Heart left ventricle (tissue), 13 donors: ENCODE measurements at regions not wholly inside any gene's neighbourhood (a gene's known extent, or its start where the extent isn't known, plus 50 kb on each side); places are given as distances from the start of the nearest gene placed in this dataset.

ENCODE experiments used
- POLR2A ChIP-seq, 2 donors: fragments of 450-650 bp; IDR thresholded peaks; one replicate each; pipeline ENCODE4 v1.6.1; 2017; ENCODE audit warnings: antibody characterized with exemption in 2 of 2, mild to moderate bottlenecking in 2 of 2, moderate library complexity in 2 of 2
- TF ChIP-seq, protein P1 (sequence below), 12 donors: fragments of 200-600 bp; sonication (generic) in 4 of 12; IDR thresholded peaks; one replicate each; pipeline versions ENCODE4 v1.5.0 to v1.8.0; 2018 to 2022; ENCODE audit warnings: antibody characterized with exemption in 12 of 12, mild to moderate bottlenecking in 5 of 12
- donor health status: ischemic (EF 13 %, LVEDD 7.1; RV severe dilation, severe dysfunction).
- donor health status: DM: no; HTN: yes; CAD: no.
- donor health status: DM: no; HTN: no; CAD: no.
- donor health status: ischemic (EF 25% LVEDD 6.9; RV normal size, moderate dysfunction).
- donor health status: ischemic (EF 25% LVEDD 5.7; RV mildly dilated, moderate dysfunction).
- donor health status: ischemic (EF 35%, LVEDD 5.7; RV mildly dilated, moderate dysfunction).
- donor health status: nonischemic (EF 11% LVEDD 7.7; RV severe dilation, severe dysfunction).
- donor health status: DM: yes; HTN: yes; CAD: no.
- donor health status: PGD.
- donor health status: ischemic (EF 29% LVEDD 5.4; RV normal size, mild dysfunction).
- donor health status: nonischemic (EF 23%, LVEDD 6.1; RV moderate dilation, normal function).

GRCh38 chr13:19020988-19021387, 160.6 kb downstream of the TUBA3C start:
- TF ChIP-seq, protein P1, sequence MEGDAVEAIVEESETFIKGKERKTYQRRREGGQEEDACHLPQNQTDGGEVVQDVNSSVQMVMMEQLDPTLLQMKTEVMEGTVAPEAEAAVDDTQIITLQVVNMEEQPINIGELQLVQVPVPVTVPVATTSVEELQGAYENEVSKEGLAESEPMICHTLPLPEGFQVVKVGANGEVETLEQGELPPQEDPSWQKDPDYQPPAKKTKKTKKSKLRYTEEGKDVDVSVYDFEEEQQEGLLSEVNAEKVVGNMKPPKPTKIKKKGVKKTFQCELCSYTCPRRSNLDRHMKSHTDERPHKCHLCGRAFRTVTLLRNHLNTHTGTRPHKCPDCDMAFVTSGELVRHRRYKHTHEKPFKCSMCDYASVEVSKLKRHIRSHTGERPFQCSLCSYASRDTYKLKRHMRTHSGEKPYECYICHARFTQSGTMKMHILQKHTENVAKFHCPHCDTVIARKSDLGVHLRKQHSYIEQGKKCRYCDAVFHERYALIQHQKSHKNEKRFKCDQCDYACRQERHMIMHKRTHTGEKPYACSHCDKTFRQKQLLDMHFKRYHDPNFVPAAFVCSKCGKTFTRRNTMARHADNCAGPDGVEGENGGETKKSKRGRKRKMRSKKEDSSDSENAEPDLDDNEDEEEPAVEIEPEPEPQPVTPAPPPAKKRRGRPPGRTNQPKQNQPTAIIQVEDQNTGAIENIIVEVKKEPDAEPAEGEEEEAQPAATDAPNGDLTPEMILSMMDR (IDR thresholded peaks at IDR 0.05) = no peak
- no peak for TF ChIP-seq POLR2A (IDR thresholded peaks at IDR 0.05)
